GM12892 (cell line): ENCODE measurements at regions not wholly inside any gene's neighbourhood (a gene's known extent, or its start where the extent isn't known, plus 50 kb on each side); places are given as distances from the start of the nearest gene placed in this dataset.

ENCODE experiments used
- POLR2A ChIP-seq: IDR thresholded peaks from 2 replicates; pipeline ENCODE4 v1.6.1; 2011; ENCODE audit warnings: low read depth, low read length, control low read depth
- POLR2AphosphoS5 ChIP-seq: IDR thresholded peaks from 2 replicates; pipeline ENCODE4 v1.6.1; 2011; ENCODE audit warnings: low read depth, low read length, control low read depth

- no peak for TF ChIP-seq POLR2AphosphoS5
- no peak for TF ChIP-seq POLR2A
Measured at GRCh38 chr11:116607027-116607426, 165.8 kb downstream of the BUD13 start.
